ENCODE measurements at regions not wholly inside any gene's neighbourhood (a gene's known extent, or its start where the extent isn't known, plus 50 kb on each side); places are given as distances from the start of the nearest gene placed in this dataset.

DNA sequence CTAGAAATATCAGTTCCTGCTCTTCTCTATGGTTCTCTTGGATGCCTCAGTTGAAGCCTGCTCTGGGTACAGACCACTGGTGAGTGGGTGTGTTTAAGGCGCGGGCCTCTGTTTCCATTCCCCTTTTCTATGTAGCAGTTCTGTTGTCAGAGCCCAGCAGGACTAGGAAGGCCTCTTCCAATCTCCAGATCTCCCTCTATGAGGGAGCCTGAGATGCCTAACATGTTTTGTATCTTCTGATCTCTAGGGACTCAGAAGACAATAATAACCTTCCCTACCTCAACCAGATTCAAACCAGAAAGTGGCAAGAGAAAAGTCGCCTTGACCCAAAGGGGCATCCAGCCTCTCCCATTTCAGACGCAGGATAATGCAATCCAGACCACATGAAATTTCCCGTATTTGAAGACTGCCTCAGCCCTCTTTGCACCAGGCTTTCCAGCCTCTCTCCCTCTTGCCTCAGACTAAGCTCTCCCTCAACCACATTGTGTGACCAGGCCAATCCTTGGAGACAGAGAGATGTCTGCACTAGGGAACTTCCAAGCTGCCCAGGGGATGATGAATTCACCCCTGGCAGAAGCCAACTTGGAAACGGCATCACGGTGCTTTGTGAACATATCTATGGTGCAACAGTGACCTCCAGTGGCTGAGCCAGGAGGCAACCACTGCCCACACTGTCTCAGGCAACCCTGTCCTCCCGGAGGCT is 150.1 kb upstream of the UBASH3B start:
- no peak overlapping the region for H3K27ac ChIP-seq
- TF ChIP-seq, protein P1, sequence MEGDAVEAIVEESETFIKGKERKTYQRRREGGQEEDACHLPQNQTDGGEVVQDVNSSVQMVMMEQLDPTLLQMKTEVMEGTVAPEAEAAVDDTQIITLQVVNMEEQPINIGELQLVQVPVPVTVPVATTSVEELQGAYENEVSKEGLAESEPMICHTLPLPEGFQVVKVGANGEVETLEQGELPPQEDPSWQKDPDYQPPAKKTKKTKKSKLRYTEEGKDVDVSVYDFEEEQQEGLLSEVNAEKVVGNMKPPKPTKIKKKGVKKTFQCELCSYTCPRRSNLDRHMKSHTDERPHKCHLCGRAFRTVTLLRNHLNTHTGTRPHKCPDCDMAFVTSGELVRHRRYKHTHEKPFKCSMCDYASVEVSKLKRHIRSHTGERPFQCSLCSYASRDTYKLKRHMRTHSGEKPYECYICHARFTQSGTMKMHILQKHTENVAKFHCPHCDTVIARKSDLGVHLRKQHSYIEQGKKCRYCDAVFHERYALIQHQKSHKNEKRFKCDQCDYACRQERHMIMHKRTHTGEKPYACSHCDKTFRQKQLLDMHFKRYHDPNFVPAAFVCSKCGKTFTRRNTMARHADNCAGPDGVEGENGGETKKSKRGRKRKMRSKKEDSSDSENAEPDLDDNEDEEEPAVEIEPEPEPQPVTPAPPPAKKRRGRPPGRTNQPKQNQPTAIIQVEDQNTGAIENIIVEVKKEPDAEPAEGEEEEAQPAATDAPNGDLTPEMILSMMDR (conservative IDR thresholded peaks at IDR 0.05): peak; percentile 85
- no peak for TF ChIP-seq ZFX (IDR thresholded peaks at IDR 0.05)

DNA sequence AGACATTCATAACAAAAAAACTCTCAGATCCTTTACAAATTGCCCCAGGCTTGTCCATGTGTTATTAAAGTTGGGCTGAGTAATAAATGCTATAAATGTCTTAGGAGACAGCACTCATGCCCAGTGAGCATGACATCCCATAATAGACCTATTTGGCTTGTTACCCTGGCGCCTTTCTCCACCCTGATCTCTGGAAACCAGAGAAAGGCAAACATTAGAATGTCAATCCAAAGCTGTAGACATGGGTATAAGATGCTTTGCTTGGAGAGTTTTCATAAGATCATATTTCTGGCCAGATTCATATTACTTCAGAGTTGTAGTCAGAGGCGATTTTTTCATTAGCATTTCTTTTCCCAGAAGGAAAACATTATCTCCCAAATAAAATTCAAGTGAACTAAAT is 161.3 kb upstream of the UBASH3B start:
- no peak overlapping the region for H3K27ac ChIP-seq
- TF ChIP-seq ZFX (IDR thresholded peaks at IDR 0.05): no peak
- TF ChIP-seq, protein P1 (conservative IDR thresholded peaks at IDR 0.05): no peak

DNA sequence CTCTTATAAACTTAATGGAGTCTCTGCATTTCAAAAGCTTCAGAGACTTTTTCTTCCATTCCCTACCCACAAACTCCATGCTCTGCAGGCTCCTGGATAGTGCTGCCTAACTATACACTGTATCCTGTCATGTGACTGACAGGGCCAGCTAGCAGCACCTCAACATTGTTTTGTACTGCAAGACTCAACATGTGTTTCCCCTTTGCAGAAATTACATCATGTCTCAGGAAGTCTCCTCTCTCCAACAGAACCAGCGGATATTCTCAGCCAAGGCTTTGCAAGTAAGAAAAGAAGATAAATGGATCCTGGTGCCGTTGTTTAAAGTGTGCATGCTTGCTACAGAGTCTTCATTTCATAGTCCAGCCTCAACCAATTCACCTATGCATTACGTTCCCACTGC is 164.0 kb upstream of the UBASH3B start:
- no peak overlapping the region for H3K27ac ChIP-seq

DNA sequence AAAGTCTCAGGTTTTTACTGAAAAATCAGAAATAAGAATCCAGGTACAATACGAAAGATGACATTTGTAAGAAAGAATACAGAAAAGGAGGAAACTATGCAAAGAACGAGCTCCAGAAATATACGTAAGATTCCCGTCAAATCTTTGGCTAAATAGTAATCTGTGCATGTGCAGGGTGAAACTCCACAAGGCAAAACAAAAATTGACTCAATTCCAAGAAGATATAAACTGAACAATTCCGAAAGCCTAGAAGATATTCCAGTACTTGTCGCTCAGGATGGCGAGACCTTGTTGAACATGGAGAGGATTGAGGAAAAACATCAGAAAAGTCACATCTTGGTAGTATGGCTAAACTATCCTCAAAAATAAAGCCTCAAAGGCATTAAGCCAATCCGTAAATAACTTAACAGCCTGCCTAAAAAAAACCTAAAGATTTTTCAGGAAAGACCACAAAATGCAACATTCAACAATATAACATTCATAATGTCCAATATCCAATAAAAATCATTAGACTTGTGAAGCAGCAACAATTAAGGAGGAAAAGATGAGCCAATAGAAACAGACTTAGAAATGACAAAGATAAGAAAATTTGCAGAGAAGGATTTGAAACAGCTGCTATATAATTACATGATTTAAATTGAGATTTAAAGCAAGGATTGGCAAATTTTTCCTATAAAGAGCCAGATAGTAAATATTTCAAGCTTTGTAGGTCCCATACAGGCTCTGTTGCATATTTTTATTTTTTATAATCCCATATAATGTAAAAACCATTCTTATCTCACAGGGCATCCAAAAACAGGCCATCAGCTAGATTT is 166.4 kb upstream of the UBASH3B start:
- H3K27ac ChIP-seq: no peak overlapping the region
- no peak for TF ChIP-seq ZFX (IDR thresholded peaks at IDR 0.05)
- TF ChIP-seq, protein P1 (conservative IDR thresholded peaks at IDR 0.05): no peak

More for the DNA sequence above, 164.0 kb upstream of the UBASH3B start:
- TF ChIP-seq, protein P1 (conservative IDR thresholded peaks at IDR 0.05): no peak
- no peak for TF ChIP-seq ZFX (IDR thresholded peaks at IDR 0.05)

DNA sequence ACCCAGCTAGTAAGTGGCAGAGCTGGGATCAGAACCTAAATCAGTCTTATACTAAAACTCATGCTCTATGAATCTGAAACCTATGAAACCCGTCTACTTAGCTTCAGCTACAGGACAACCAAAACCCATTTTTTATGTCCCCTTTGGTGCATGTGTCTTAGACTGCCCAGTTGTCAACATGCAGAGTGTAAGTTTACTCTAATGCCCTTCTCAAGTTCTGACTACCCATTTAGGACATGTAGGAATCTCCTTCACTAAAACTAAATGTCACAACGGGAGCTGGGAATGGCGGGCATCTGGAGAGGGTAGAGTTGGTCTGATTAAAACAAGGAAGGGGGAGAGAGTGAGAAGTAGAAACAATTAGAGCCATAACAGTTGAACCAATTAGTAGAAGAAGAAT is 167.9 kb upstream of the UBASH3B start:
- TF ChIP-seq, protein P1 (conservative IDR thresholded peaks at IDR 0.05): no peak
- TF ChIP-seq ZFX (IDR thresholded peaks at IDR 0.05): no peak
- H3K27ac ChIP-seq: no peak overlapping the region

DNA sequence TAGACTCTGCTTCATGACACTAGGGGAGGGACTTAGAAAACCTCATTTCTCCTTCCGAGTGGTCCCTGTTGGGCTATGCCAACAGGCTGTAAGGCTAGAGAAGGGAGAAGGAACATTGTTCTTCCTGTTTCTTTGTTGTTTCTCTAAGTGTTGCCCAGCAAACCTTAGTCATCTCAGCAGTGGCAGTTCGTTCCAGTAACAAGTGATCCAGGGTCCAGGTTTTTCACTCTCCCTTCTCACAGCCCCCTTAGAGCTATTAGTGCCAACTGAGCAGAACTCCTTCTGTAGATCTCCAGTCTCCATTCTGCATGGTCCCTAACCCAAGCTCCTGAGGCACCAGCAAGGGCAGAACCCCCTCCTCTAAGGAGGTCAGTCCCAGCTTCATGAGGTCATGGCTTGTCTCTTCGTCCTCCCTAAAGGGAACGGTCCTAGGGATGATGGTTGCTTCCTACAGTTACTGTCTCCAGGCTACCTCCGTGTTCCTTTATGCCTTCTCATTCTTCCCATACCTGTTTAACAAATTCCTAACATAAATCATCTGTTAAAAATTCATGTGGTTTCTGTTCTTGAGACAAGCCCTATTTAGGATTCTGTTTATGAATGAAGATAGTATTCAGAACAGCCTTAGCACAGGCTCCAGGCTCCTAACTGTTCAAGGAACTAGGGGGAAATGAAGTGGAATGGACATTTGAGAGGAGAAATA is 168.6 kb upstream of the UBASH3B start:
- no peak overlapping the region for H3K27ac ChIP-seq
- TF ChIP-seq ZFX (IDR thresholded peaks at IDR 0.05): no peak
- TF ChIP-seq, protein P1 (conservative IDR thresholded peaks at IDR 0.05): no peak

DNA sequence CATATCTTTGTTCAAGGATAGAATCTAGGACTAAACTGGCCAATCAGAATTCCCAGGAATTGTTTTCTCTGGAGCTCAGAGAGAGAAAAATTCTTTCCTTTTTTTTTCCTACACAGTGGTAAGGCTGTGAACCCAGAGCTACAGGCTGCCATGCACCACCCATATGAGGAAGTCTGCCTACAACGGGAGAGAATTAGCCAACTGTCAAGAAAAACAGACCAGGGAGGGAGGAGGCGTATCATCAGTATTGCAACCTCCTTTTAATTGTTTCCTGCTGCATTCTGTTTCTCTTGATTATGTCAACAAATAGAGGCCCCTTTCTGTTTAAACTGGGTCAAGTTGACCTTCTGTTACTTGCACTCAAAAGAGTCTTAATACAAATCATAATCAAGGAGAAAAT is 176.5 kb upstream of the UBASH3B start:
- TF ChIP-seq, protein P1 (conservative IDR thresholded peaks at IDR 0.05): no peak
- TF ChIP-seq ZFX (IDR thresholded peaks at IDR 0.05): no peak
- no peak overlapping the region for H3K27ac ChIP-seq

All from C4-2B (cell line).